Lower lobe of right lung (tissue), 2 donors: ENCODE measurements at regions not wholly inside any gene's neighbourhood (a gene's known extent, or its start where the extent isn't known, plus 50 kb on each side); places are given as distances from the start of the nearest gene placed in this dataset.

Experiments
- ATAC-seq, 2 donors: fragments of 200-7000 bp; cut with Tn5 transposase; one replicate each; pipeline ENCODE4 v1.9.1; 2020 to 2022; ENCODE audit warnings: mild to moderate bottlenecking in 2 of 2, moderate library complexity in 2 of 2
- DNase-seq: peaks from one replicate; pipeline ENCODE4 v3.0.0-alpha.2; 2020
- H3K27ac ChIP-seq: fragments of 200-600 bp; one replicate; pipeline ENCODE4 v1.8.0; 2022
- H3K27me3 ChIP-seq: fragments of 200-600 bp; one replicate; pipeline ENCODE4 v1.8.0; 2022; ENCODE audit warnings: low read depth
- H3K36me3 ChIP-seq: fragments of 200-600 bp; one replicate; pipeline ENCODE4 v1.8.0; 2022; ENCODE audit warnings: mild to moderate bottlenecking
- H3K4me1 ChIP-seq: fragments of 200-600 bp; one replicate; pipeline ENCODE4 v1.8.0; 2022
- H3K4me3 ChIP-seq: fragments of 200-600 bp; one replicate; pipeline ENCODE4 v1.8.0; 2022; ENCODE audit warnings: mild to moderate bottlenecking
- H3K9me3 ChIP-seq: fragments of 200-600 bp; one replicate; pipeline ENCODE4 v1.8.0; 2022
- CTCF ChIP-seq: fragments of 200-600 bp; IDR thresholded peaks from one replicate; pipeline ENCODE4 v1.8.0; 2022; ENCODE audit warnings: antibody characterized with exemption, mild to moderate bottlenecking
- intact Hi-C: fragments of 100-400 bp; cut with DNase I; formaldehyde crosslinking; loops from one replicate; pipeline ENCODE4 v1.11.0; 2022
- donor health status: DM: no; HTN: yes; CAD: no; lungs with severe emphysema.

- TF ChIP-seq CTCF = no peak
- intact Hi-C loops = no loop called here
- Histone ChIP-seq H3K4me3 (no peak overlapping the region), H3K36me3 (no peaks in the 10 kb centered on the region), H3K27ac (no peak overlapping the region), H3K4me1 (no peaks in the 10 kb centered on the region), H3K27me3 (no peaks in the 10 kb centered on the region), H3K9me3 (no peaks in the 10 kb centered on the region)
- ATAC-seq = no peak
- DNase-seq = no peak
These were observed 539.2 kb downstream of the HTR7 start for GRCh38 chr10:90318659-90319058.

- Histone ChIP-seq H3K36me3 (no peaks in the 10 kb centered on the region), H3K4me3 (no peak overlapping the region), H3K27ac (no peak overlapping the region), H3K27me3 (no peaks in the 10 kb centered on the region), H3K4me1 (no peaks in the 10 kb centered on the region), H3K9me3 (no peaks in the 10 kb centered on the region)
- ATAC-seq (no peak), DNase-seq (no peak)
- TF ChIP-seq CTCF = no peak
- intact Hi-C loops = no loop called here
These were observed 538.5 kb downstream of the HTR7 start for GRCh38 chr10:90319188-90319914.

DNA sequence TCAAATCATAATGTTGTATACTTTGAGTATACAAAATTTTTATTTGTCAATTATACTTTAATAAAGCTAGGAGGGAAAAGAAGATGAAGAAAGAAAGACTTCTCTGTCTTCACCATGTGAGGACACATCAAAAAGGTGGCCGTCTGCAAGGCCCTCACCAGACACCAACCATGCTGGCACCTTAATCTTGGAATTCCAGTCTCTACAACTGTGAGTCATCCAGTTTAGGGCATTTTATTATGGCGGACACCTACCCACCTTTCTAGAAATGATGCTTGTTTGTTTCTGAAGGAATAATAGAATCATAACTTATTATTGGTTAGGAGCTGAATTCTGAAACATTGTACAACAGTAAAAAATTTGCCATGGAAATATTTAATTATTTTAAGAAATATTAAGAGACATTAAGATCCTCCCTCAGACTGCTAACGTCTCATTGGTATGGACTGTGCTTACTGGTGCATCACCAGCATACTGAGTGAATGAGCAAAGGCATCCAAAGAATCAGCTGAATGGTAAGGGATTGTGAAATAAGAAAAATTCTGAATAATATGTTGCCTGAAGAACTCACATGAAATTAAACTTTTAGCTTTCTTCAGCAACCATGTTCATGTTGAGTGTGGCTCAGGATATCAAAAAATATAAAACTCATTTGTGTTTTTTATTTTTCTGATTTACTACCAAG lies 536.6 kb downstream of the HTR7 start:
- H3K27ac ChIP-seq = no peak overlapping the region
- no peak for ATAC-seq
- no peak overlapping the region for H3K4me3 ChIP-seq
- no peaks in the 10 kb centered on the region for H3K36me3 ChIP-seq
- H3K4me1 ChIP-seq = no peaks in the 10 kb centered on the region
- no peaks in the 10 kb centered on the region for H3K27me3 ChIP-seq
- DNase-seq = no peak
- intact Hi-C loops = no loop called here
- TF ChIP-seq CTCF = no peak
- H3K9me3 ChIP-seq = no peaks in the 10 kb centered on the region

DNA sequence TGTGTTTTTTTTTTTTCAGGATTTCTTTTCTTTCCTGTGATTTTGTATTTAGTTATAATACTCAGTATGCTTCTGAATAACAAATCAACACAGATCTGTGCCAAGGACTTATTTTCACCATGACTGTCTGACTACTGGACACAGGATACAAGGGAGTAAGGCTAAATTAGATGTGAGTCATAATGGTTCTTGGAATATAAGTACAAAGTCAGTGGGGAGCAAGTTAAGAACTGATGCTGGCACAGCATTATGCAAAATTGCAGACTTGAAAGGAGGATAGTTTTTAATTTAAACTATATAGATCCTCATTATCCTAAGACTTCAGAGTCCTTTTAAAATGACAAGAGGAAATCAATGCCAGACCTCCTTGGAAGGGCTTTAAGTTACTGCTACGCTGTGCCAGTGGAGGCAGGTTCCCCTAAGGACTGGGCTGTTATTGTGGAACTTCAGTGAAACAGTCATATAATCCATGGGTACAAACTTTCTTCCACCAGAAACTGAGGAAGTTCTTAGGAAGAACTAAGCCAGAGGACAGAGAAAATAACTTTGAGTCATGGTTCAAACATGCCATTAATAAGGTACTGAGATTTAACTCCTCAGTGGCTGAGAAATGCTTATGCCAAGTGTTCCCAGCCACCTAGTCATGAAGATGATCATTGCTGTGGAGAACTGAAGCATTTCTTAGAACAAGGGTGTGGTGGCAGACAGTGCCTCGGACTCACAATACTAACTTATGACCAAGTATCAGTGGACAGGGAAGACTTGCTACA lies 531.2 kb downstream of the HTR7 start:
- no peaks in the 10 kb centered on the region for H3K4me1 ChIP-seq
- H3K27me3 ChIP-seq = no peaks in the 10 kb centered on the region
- no peak overlapping the region for H3K4me3 ChIP-seq
- DNase-seq = no peak
- no peaks in the 10 kb centered on the region for H3K36me3 ChIP-seq
- no peak for ATAC-seq
- intact Hi-C loops = no loop called here
- no peak overlapping the region for H3K27ac ChIP-seq
- no peak for TF ChIP-seq CTCF
- H3K9me3 ChIP-seq = no peaks in the 10 kb centered on the region

- H3K4me3 ChIP-seq = no peak overlapping the region
- intact Hi-C loops = no loop called here
- TF ChIP-seq CTCF = no peak
- H3K27ac ChIP-seq = no peak overlapping the region
- no peaks in the 10 kb centered on the region for H3K9me3 ChIP-seq
- no peak for DNase-seq
- no peaks in the 10 kb centered on the region for H3K4me1 ChIP-seq
- H3K27me3 ChIP-seq = no peaks in the 10 kb centered on the region
- no peak for ATAC-seq
- no peaks in the 10 kb centered on the region for H3K36me3 ChIP-seq
These were observed 530.2 kb downstream of the HTR7 start for GRCh38 chr10:90327611-90328010.
